HPDE6-E6E7 (cell line): ENCODE measurements at regions not wholly inside any gene's neighbourhood (a gene's known extent, or its start where the extent isn't known, plus 50 kb on each side); places are given as distances from the start of the nearest gene placed in this dataset.

Source experiments
- DNase-seq: peaks from one replicate; pipeline ENCODE4 v3.0.0; 2011; ENCODE audit warnings: missing footprints; ENCODE audit errors: extremely low spot score

GRCh38 chr12:13764748-13765147 is 216.7 kb downstream of the GRIN2B start:
- DNase-seq: no peak

GRCh38 chr12:13749389-13749788 is 232.0 kb downstream of the GRIN2B start:
- DNase-seq: no peak

- no peak for DNase-seq
Measured at GRCh38 chr12:13745111-13745860, 236.1 kb downstream of the GRIN2B start.

- no peak for DNase-seq
Measured at GRCh38 chr12:13744561-13744960, 236.8 kb downstream of the GRIN2B start.

- no peak for DNase-seq
Measured at GRCh38 chr12:13740149-13740545, 241.3 kb downstream of the GRIN2B start.

- DNase-seq: no peak
Measured at GRCh38 chr12:13735734-13736133, 245.7 kb downstream of the GRIN2B start.

GRCh38 chr12:13734584-13735152 is 246.7 kb downstream of the GRIN2B start:
- DNase-seq: no peak

- DNase-seq: no peak
Measured at GRCh38 chr12:13727707-13728195, 253.7 kb downstream of the GRIN2B start.

- no peak for DNase-seq
Measured at GRCh38 chr12:13725049-13725448, 256.4 kb downstream of the GRIN2B start.

GRCh38 chr12:13724136-13724535 is 257.3 kb downstream of the GRIN2B start:
- no peak for DNase-seq

GRCh38 chr12:13719986-13720385 is 261.4 kb downstream of the GRIN2B start:
- no peak for DNase-seq

GRCh38 chr12:13718271-13718670 is 263.1 kb downstream of the GRIN2B start:
- no peak for DNase-seq

GRCh38 chr12:13716119-13716518 is 265.3 kb downstream of the GRIN2B start:
- no peak for DNase-seq

GRCh38 chr12:13713556-13714410 is 267.6 kb downstream of the GRIN2B start:
- DNase-seq: no peak

GRCh38 chr12:13707829-13708228 is 273.6 kb downstream of the GRIN2B start:
- DNase-seq: no peak

GRCh38 chr12:13702381-13702780 is 279.0 kb downstream of the GRIN2B start:
- no peak for DNase-seq

- DNase-seq: no peak
Measured at GRCh38 chr12:13701502-13701901, 279.9 kb downstream of the GRIN2B start.

- DNase-seq: no peak
Measured at GRCh38 chr12:13697973-13698372, 283.4 kb downstream of the GRIN2B start.

GRCh38 chr12:13695781-13696180 is 285.6 kb downstream of the GRIN2B start:
- DNase-seq: no peak

- DNase-seq: no peak
Measured at GRCh38 chr12:13692332-13692731, 289.1 kb downstream of the GRIN2B start.

GRCh38 chr12:13691598-13691997 is 289.8 kb downstream of the GRIN2B start:
- no peak for DNase-seq

- DNase-seq: no peak
Measured at GRCh38 chr12:13687633-13688032, 293.8 kb downstream of the GRIN2B start.

- DNase-seq: no peak
Measured at GRCh38 chr12:13686260-13686659, 295.1 kb downstream of the GRIN2B start.
